ENCODE measurements at regions not wholly inside any gene's neighbourhood (a gene's known extent, or its start where the extent isn't known, plus 50 kb on each side); places are given as distances from the start of the nearest gene placed in this dataset.
A peak's percentile ranks its signal among the peaks of the same experiment; 100 is the strongest.
"Not testable (repeated sequence)": the region's sequence is repeated elsewhere in the genome, so short reads cannot be mapped to it uniquely, and the experiment has no call there.

GRCh38 chr7:83819911-83820310 lies 171.0 kb upstream of the SEMA3E start:
- no peak for DNase-seq (ENCODE audit: low spot score)
- no peak for TF ChIP-seq CTCF (IDR thresholded peaks at IDR 0.05; ENCODE audit: extremely low read depth, missing control alignments)

- no peak for TF ChIP-seq CTCF (IDR thresholded peaks at IDR 0.05; ENCODE audit: extremely low read depth, missing control alignments)
- no peak for DNase-seq (ENCODE audit: low spot score)
Observed at GRCh38 chr7:83814480-83814879, 165.5 kb upstream of the SEMA3E start.

GRCh38 chr7:83812563-83812962 lies 163.6 kb upstream of the SEMA3E start:
- not testable (repeated sequence) for DNase-seq (ENCODE audit: low spot score)

- no peak for TF ChIP-seq CTCF (IDR thresholded peaks at IDR 0.05; ENCODE audit: extremely low read depth, missing control alignments)
Observed at GRCh38 chr7:83808982-83809381, 160.0 kb upstream of the SEMA3E start.

GRCh38 chr7:83807774-83808173 lies 158.8 kb upstream of the SEMA3E start:
- DNase-seq (ENCODE audit: low spot score) = no peak
- no peak for TF ChIP-seq CTCF (IDR thresholded peaks at IDR 0.05; ENCODE audit: extremely low read depth, missing control alignments)

More at GRCh38 chr7:83808982-83809381, 160.0 kb upstream of the SEMA3E start:
- DNase-seq (ENCODE audit: low spot score) = no peak

GRCh38 chr7:83806538-83806937 lies 157.6 kb upstream of the SEMA3E start:
- no peak for TF ChIP-seq CTCF (IDR thresholded peaks at IDR 0.05; ENCODE audit: extremely low read depth, missing control alignments)
- no peak for DNase-seq (ENCODE audit: low spot score)

- DNase-seq (ENCODE audit: low spot score) = no peak
- TF ChIP-seq CTCF (IDR thresholded peaks at IDR 0.05; ENCODE audit: extremely low read depth, missing control alignments) = no peak
Observed at GRCh38 chr7:83799333-83799732, 150.4 kb upstream of the SEMA3E start.

- peak; percentile 5 for DNase-seq (ENCODE audit: low spot score)
- TF ChIP-seq CTCF (IDR thresholded peaks at IDR 0.05; ENCODE audit: extremely low read depth, missing control alignments) = no peak
Observed at GRCh38 chr7:83798489-83798888, 149.6 kb upstream of the SEMA3E start.
